ENCODE measurements at regions not wholly inside any gene's neighbourhood (a gene's known extent, or its start where the extent isn't known, plus 50 kb on each side); places are given as distances from the start of the nearest gene placed in this dataset.

DNA sequence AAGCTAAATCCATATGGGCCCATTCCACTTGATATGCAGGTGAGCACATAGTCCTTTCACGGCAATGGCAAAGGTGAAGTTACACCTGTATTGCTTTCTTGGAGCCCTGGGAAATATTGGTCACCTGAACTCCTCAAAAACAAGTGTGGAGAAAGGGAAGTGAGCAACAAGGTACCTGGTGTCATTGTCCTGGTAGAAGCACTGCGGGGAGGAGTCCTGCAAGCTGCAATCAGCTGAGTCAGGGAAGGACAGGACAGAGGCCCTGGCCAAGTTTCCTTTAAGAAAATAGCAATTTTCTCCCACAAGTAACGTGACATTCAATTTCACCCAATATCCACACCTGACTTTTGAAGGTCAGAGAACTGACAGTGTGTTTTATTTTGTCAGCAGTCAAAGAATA, 389.1 kb downstream of the IRS2 start:
- DNase-seq (ENCODE audit: low spot score), result no peak

DNA sequence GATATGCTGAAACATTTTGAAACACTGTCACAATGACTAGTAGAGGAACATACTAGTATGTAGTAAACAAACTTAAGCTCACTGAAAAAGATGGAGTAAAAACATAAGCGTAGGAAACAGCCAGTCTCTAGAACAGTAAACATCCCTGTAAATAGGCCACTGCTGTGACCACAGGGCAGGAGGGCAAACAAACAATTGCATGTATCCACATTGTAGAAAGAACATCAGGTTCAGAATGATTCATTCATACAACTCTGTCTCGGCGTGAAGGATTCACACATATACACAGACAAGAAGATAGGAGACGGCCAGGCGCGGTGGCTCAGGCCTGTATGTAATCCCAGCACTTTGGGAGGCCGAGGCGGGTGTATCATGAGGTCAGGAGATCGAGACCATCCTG, 390.1 kb downstream of the IRS2 start:
- DNase-seq (ENCODE audit: low spot score), result no peak

DNA sequence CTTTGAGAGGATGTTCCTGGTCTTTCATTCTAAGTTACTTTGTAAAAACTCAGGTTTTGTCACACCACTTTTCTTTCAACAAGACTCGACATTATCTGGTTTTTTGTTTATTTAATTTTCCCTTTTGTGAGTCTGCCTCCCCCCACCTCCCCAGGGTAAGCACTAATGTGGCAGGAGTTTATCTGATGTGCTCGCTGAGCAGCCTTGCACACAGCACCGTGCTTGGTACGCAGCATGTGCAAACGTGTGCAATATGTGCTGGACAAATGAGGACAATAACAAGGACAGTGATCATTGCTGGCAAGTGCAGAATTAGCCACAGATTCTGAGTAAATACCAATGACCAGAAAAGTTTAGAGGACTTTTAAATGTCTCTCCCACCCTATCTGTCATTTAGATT, 391.4 kb downstream of the IRS2 start:
- DNase-seq (ENCODE audit: low spot score), result no peak

DNA sequence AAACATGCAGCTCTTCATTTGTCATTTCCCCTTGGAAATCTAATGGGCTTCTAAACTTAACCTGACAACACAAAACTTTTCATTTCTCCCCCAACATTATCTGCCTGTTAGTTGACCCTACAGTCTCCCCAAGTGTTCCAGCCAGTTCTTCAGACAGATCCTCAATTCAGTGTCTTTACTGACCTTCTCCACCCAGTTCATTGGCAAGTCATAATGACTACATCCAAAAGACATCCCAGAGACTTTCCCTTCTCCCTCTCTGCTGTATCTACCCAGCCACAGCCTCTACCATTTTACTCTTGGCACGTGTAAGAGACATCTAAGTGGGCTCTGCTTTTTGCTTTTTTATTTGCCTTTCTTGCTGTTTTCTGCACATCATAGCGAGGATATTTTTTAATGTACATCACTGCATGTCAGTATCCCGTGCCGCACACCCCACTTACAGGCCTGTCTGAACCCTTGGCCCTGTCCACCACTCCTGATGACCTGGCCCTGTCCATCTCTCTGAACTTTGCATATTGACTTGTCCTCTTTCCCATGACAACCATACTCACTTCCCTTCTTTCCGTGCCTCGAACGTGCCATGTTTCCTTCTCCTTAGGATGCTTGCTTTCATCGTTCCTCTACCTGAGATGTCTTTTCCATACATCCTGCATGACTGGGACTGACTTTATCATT, 391.9 kb downstream of the IRS2 start:
- DNase-seq (ENCODE audit: low spot score), result no peak

DNA sequence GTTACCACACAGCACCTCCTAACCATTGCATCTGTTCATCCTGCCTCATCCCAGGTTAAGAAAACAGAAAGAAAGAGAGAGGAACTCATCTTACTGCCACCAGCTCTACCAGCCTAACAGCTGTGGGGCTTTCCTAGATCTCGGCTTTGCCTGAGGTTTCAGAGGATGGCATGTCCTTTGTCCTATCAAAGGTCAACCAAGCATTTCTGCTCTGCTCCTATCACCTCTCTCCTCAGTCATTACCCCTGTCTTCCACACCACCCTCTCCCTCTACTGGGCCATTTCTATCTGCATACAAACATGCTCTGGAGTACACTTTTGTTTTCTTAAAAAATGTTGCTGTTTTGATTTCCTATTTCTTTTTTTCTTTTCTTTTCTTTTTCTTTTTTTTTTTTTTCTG, 393.3 kb downstream of the IRS2 start:
- no peak for DNase-seq (ENCODE audit: low spot score)

DNA sequence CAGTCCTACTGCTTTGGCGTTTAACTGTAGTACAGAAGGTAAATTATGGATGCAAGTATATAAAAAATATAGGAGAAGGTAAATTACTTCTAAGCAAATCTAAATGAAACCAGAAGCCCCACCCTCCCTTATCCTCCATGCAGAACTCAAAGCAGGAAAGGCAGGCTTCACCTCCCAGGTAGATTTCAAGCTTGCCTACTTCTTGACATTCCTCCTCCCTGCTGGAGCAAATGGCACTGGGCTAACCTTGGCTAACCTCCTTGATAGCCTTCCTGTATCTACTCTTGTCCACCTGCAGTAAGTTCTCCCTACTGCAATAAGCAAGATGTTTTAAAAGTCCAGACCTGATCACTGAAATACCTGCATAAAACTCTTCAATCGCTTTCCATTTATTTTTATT, 396.0 kb downstream of the IRS2 start:
- DNase-seq (ENCODE audit: low spot score), result no peak

DNA sequence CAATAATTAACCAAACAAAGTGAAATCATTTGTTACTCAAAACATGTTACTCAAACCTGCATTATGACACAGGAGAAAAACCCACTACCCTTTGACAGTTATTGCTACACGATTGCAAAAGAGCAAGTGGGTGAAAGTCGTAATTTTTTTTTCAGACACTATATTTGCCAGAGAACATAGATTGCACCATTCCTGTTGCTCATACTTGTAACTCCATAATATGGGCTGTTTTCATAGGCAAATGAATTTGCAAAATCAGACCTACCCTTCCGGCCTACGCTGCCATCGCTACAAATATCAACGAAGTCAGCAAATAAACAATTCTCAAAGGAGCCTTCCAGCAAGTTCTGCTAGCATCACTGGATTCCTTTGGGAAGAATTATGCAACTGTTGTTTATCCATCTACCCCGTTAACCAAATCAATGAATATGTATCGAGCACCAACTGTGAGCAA, 396.5 kb downstream of the IRS2 start:
- DNase-seq (ENCODE audit: low spot score), result no peak

DNA sequence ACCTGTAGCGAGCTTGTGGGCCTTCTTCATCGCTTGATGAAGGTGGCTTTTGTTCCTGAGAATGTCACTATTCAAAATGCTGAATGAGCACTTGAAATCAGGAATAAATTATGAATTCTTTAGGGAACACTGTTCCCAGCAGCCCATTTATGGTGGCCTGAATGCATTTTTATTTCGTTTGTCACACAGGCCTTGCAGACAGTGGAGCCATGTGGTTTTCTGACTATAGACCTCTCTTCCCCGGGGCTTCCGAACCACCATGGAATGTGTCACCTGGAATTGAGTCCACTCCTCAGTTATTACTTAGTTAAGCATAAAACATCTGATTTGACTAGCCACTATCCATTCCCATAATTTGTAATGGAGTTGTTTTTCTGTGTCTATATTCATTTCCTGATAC, 396.9 kb downstream of the IRS2 start:
- no peak for DNase-seq (ENCODE audit: low spot score)

DNA sequence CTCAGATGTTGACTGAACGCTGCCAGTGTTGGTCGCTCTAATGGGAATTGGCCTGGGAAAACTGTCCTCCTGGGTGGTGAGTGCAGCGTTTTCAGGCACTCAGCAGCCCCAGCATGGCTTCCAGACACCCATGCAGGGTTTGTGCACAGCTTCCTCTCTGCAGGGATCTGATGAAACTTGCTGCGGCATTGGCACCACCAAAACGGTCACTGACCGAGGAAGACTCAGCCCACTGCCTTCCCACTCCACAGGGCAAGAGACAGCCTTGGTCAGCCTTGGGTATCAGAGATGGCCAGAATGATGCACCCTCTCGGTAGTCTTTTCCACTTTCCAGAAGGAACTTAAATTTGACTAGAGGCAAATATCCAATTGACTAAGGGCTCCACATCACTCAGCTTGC, 398.9 kb downstream of the IRS2 start:
- DNase-seq (ENCODE audit: low spot score), result no peak

DNA sequence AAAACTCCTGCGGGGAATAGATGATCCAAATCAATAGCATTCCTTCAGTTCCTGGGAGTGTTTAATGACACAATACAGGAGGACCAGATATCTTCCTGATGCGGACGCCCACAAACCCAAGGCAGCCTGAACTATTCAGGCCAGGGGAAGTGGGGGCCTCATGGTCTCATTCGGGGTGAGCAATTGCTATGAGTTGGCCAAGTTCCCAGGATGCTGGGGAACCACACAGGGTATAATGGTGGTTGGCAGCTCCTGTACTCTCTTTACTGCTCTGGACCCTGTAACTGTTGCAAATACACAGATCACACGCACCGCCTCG, 401.2 kb downstream of the IRS2 start:
- no peak for DNase-seq (ENCODE audit: low spot score)

DNA sequence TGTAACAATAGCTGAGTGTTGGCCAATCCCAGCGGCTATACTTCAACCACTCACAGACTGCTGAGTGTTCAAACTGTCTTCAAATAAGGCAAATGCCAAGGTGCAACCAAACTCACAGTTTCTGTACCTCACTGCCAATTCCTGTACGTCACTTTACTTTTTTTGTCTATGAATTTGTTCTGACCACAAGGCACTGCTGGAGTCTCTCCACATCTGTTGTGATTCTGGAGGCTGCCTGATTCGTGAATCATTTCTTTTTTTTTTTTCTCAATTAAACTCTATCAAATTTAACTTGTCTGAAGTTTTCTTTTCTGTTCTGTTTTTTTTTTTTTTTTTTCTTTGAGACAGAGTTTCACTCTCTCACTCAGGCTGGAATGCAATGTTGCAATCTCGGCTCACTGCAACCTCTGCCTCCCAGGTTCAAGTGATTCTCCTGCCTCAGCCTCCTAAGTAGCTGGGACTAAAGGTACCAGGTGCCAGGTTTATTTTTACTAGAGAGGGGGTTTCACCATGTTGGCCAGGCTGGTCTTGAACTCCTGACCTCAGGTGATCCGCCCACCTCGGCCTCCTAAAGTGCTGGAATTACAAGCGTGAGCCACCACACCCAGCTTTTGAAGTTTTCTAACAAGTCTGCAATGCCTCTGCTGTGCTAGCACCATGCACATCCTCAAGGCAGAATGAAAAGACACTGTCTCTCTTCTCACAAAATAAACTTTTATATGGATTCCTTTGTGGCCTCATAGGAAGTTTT, 401.7 kb downstream of the IRS2 start:
- peak; percentile 48 for DNase-seq (ENCODE audit: low spot score)

DNA sequence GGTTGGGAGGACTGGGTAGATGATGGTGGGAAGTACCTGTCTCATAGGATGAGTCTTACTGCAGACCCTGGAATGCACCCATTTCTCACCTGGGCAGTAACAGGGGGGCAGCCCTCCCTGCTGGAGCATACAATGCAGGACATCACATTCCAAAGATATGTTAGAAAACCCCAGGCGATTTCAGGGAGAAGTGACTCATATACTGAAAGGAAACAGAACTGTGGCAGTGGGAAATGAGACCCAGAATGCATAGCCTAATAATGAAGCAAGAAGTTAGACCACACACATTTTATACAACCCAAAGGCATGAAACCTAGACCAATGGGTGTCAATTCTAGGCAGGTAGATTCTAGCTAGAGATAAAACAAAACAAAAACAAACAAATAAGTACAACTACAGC, 402.7 kb downstream of the IRS2 start:
- DNase-seq (ENCODE audit: low spot score), result peak; percentile 30

DNA sequence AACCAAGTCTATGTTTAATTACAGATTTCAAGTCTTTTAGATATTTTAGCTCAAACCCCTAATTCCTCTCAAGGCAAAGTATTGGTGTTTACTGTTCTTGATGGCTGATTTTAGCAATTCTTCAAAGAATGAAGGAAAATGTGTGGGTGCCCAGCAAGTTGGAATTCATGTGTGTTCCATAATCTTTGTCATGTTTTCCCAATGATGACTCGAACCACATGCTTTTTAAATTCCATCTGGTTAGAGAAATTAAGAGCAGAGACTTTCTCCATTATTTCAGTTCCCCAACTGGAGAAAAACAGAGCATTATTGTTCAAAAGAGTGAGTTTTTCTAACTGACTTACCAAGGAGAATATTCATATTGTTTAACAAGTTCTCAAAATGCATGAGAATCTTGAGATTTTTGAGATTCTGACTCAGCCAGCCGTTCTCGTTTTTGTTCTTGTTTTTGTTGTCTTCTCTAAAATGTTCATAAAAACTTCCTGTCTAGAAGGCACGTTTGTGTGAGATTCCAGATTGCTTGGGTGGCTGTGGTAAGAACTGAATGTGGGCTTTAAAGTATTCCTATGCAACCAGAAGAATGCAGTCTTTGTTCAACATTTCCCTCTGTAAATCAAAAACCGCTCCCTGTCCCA, 404.7 kb downstream of the IRS2 start:
- DNase-seq (ENCODE audit: low spot score), result peak; percentile 66

DNA sequence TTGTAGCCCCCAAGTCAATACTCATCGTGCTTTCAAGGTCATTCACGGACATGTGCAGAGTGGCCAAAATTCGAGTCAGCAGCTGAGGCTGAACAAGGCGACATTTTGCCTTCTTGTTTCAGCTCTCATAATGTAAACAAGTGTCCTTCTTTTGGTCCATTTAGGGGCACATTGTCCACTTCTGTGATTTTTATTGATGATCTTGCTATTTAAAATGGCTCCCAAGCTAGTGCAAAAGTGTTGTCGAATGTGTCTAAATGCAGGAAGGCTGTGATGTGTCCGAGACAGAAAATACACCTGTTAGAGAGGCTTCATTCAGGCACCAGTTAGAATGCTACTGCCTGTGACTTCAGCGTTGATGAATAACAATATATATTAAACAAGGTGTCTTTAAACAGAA, 405.9 kb downstream of the IRS2 start:
- DNase-seq (ENCODE audit: low spot score), result no peak

DNA sequence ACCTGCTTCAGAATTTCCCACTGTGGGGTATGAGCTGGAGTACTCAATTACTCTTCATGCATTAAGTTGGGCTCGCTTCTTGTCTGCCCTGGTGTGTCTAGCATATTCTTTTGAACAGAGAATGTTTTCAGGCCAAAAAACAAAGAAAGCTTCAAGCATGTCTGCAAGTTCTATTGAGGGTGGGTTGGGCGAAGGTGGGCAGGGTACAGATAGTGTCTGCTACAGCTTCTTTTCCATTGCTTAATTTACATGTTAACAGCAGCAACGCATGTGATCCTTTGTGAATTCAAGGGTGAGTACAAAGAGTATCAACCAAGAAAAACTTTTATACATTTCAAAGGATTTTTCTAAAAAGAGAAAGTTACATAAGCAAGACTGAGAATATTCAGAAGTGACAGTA, 406.5 kb downstream of the IRS2 start:
- no peak for DNase-seq (ENCODE audit: low spot score)

DNA sequence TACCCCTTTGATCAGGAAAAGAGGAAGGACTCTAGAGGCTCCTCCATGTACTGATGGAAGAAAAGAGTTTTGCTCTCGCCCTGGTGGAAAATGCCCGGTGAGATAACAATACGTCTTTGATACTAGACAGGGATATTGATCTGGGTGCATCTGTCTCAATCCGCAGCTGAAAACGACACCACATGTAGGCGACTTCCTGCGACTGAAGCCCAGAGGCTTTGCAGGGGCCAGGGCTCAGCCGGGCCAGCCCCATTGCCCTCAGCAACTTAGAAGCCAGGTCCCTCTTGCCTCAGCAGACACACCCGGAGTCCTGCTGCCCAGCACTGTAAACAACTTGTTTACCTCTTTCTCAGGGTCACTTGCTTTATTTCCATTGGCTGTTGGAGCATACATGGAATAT, 409.4 kb downstream of the IRS2 start:
- DNase-seq (ENCODE audit: low spot score), result no peak

DNA sequence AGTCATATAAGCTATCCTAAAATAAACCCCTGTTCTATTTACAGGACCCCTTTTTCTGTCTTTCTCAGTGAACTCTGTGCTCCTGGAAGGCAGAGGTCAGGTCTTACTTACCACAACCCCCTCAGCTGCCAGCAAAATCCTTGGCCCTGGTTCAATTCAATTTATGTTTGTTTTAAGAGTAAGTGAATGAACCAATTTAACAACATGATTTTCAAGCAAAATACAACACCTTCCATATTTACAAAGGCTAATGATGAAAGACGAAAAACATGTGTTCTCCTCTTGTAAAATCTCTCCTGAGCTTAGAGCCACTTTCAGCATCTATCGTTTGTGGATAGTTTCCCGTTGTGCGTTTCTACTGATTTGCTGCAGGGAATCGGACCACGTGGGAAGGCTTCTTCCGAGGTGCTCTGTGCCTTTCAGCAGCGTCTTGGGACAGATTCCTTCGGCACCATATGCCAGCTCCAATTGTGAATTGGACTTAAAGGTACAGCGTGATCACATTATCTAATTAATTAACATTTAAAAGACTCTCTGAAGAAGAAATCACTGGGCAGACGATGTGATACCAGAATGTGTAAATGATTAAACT, 411.7 kb downstream of the IRS2 start:
- no peak for DNase-seq (ENCODE audit: low spot score)

DNA sequence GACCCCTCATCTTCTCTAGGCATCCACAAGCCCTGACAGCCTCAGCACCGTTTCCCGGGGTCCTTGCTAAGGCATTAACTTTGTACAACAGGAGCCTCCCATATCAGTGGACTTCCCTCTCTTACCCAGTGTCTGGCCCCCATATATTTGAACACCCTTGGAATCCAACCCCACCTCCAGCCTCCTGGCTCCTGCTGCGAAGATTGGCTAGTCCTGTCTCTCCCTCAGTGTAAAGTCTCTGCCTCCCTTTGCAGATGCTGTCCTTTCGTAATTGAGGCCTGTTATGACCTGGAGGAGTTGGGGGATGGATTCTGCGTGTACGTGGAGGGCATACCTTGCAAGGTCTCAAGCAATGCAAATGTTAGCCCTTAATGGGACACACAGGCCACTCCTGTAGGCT, 413.7 kb downstream of the IRS2 start:
- DNase-seq (ENCODE audit: low spot score), result no peak

DNA sequence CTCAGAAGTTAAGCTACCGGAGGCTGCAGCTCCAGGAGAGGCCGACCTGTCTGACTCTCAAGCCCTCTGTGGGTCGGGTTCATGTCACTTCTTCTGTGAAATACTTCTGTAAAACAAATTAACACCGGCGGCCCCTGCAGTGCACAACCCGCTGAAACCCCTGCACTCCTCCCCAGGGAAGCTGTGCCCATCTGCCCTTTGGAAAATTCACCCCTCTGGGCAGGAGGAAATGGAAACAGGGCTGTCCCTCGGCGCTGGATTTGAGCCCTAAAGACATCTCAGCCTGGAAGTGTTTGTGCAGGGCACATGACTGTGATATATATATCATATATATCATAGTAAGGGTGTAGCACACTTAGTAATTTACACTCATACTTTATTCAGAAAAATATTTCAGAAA, 415.3 kb downstream of the IRS2 start:
- no peak for DNase-seq (ENCODE audit: low spot score)

DNA sequence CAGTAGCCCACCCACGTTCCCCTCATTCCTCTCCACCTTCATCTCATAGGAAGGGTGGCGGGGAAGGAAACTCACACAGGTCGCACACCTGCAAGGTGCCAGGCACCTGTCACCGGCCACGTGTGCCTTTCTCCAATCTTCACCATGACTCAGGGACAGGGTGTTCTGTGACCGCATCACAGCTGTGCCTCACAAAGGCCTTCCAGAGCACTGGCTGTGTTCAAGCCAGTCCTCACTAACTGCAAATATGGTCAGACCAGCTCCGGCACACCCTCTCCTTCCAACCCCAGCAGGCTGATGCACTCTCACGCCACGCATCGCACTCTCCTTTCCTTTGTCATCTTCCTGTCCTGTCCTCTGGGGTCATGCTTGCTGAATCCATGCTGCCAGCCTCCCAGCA, 415.9 kb downstream of the IRS2 start:
- no peak for DNase-seq (ENCODE audit: low spot score)

DNA sequence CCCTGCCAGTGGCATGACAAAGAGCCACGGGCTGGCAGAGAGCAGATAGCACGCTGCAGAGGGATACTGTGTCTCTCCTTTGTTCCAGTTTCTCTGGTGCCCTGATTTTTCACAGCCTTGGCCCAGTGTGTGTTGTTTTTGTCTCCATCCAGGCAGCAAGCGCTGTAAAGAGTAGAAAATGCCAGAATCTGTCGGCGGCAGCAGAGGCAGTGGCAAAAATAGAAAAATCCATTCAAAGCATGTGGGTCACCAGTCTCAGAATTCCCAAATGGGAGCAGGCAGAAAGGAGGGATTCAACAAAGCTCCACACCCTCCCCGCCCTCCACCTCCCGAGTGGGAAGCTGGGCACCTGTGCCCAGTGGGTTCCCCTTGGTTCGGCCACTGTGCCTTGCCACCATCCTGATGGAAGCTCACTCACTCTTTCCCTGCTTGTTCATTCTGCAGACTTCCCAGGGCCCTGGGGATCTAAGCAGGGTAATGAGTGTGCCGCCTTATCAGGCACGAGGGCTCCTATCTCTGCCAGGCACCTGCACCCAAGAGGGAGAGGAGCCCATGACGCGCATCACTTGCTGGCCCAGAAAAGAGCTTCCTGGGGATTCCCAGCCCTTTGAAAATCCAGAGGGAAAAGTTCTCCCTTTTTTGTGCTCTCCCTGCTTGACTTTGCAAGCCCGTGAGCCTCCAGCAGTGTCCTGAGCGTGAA, 416.9 kb downstream of the IRS2 start:
- DNase-seq (ENCODE audit: low spot score), result no peak

DNA sequence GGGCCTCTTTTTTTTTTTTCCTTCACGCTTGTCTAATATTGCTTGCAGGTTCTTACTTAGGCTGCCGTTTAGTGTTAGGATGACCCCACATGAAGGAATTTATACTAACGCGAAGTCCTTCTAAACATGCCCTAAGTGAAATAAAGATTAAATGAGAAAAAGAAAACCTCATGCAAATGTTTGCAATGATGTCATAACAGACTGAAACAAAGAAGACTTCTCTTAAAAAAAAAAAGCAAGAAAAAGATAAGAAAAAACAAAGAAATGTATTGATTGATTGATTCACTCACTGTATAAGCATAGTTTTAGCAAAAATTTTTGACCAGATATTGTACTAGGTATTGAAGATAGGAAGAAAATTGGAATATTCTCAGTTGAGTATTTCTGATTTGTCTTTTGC, 418.2 kb downstream of the IRS2 start:
- DNase-seq (ENCODE audit: low spot score), result no peak

DNA sequence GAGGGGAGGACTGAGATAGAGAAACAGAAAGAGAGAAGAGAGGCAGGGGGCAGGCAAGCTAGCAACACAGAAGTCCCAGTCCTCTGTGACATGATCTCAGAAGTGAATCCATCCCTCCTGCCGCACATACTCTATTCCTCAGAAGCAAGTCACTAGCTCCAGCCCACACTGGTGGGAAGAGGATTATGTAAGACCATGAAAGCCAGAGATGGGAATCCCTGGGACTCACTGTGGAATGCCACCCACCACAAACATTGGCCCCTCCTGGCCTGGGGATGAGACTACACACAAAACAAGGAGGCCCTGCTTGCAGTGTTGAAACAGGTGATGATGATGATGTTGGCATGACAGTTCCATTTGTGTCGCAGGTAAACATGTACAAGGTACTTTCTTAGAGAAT, 419.9 kb downstream of the IRS2 start:
- DNase-seq (ENCODE audit: low spot score), result no peak
